ENCODE measurements at regions not wholly inside any gene's neighbourhood (a gene's known extent, or its start where the extent isn't known, plus 50 kb on each side); places are given as distances from the start of the nearest gene placed in this dataset.

DNA sequence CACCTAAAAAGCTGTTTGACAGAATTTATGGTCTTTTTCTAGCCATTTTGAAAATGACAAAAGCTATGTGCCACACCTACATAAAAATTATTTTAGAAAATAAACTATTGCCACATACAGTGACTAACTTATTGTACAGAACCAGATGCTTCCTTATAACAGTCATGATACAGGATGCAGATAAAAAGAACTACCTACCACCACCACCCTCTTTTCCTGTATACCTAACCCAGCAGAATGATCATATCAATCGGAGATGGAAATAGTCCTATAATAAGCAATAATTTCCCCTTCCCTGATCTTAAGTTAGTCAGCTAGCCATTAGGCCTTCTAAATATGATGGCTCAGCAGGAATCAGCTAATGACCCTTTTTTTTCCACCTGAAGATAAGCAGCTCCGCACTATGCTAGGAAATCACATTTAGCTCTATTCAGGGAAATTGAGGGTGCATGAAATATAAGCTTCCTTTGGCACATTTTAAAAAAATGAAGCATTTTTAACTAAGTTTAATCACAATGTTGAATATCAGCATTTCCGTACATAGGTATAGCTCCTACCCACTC is 155.5 kb upstream of the SETMAR start:
- dilution Hi-C loops (cut with MboI; ENCODE audit: extremely low pct_ligation_motif_present, low sequenced_read_pairs): no loop called here
- Histone ChIP-seq H3K9me1 (replicated peaks; ENCODE audit: control insufficient read depth, extremely low read depth, insufficient read depth, low read length) (no peaks in the 10 kb centered on the region), H3K36me3 (ENCODE audit: control insufficient read depth in 2 of 2, extremely low read depth in 1 of 2, insufficient read depth in 2 of 2, low read length in 2 of 2) (no peaks in the 10 kb centered on the region), H3K27ac (ENCODE audit: insufficient read depth, low read depth, low read length) (no peak overlapping the region), H2AFZ (ENCODE audit: low read depth, low read length) (no peak overlapping the region), H3K79me2 (ENCODE audit: control insufficient read depth, insufficient read depth, low read length) (no peaks in the 10 kb centered on the region), H3K4me1 (ENCODE audit: control insufficient read depth, extremely low read depth, insufficient read depth, low read length) (no peaks in the 10 kb centered on the region), H3K4me3 (replicated peaks in 1 of 3; ENCODE audit: insufficient read depth in 1 of 3, low read depth in 1 of 3, low read length in 3 of 3) (no peak overlapping the region), H3K4me2 (ENCODE audit: insufficient read depth, low read length) (no peak overlapping the region), H3K27me3 (ENCODE audit: control insufficient read depth in 2 of 2, insufficient read depth in 2 of 2, low read length in 2 of 2) (no peaks in the 10 kb centered on the region), H4K20me1 (replicated peaks; ENCODE audit: control insufficient read depth, extremely low read depth, insufficient read depth, low read length) (no peaks in the 10 kb centered on the region), H3K9ac (replicated peaks; ENCODE audit: extremely low read depth, insufficient read depth, low read length) (no peak overlapping the region), H3K9me3 (replicated peaks; ENCODE audit: control insufficient read depth, insufficient read depth, low read length) (peaks cover 3% of the 10 kb centered on the region)
- CTCF ChIA-PET: no interaction called here
- POLR2A ChIA-PET: no interaction called here
- intact Hi-C loops (cut with micrococcal nuclease): no loop called here
- DNase-seq (ENCODE audit: low read depth, low spot score): no peak
- FAIRE-seq: no peak
- TF ChIP-seq GATA2 (IDR thresholded peaks at IDR 0.05; ENCODE audit: insufficient read depth, insufficient read length, low read depth, low read length) (no peak), POLR2A (IDR thresholded peaks at IDR 0.05; ENCODE audit: low read depth, low read length) (no peak), POLR2AphosphoS5 (IDR thresholded peaks at IDR 0.05; ENCODE audit: insufficient read depth, low read depth, low read length) (no peak), FOS (IDR thresholded peaks at IDR 0.05; ENCODE audit: borderline replicate concordance, insufficient read depth, low read length) (no peak), JUN (IDR thresholded peaks at IDR 0.05; ENCODE audit: borderline replicate concordance, insufficient read depth, insufficient read length, low read depth) (no peak), EZH2 (IDR thresholded peaks at IDR 0.05; ENCODE audit: borderline replicate concordance, low read depth, low read length, severe bottlenecking) (no peak)
- TF ChIP-seq, protein P1, sequence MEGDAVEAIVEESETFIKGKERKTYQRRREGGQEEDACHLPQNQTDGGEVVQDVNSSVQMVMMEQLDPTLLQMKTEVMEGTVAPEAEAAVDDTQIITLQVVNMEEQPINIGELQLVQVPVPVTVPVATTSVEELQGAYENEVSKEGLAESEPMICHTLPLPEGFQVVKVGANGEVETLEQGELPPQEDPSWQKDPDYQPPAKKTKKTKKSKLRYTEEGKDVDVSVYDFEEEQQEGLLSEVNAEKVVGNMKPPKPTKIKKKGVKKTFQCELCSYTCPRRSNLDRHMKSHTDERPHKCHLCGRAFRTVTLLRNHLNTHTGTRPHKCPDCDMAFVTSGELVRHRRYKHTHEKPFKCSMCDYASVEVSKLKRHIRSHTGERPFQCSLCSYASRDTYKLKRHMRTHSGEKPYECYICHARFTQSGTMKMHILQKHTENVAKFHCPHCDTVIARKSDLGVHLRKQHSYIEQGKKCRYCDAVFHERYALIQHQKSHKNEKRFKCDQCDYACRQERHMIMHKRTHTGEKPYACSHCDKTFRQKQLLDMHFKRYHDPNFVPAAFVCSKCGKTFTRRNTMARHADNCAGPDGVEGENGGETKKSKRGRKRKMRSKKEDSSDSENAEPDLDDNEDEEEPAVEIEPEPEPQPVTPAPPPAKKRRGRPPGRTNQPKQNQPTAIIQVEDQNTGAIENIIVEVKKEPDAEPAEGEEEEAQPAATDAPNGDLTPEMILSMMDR (IDR thresholded peaks at IDR 0.05; ENCODE audit: extremely low read depth in 1 of 2, insufficient read depth in 1 of 2, low read depth in 1 of 2, low read length in 2 of 2): no peak
- TF ChIP-seq, protein P2, sequence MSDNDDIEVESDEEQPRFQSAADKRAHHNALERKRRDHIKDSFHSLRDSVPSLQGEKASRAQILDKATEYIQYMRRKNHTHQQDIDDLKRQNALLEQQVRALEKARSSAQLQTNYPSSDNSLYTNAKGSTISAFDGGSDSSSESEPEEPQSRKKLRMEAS (IDR thresholded peaks at IDR 0.05; ENCODE audit: insufficient read depth, insufficient read length): no peak
- BruUV-seq (replicated peaks): no TSS peak
